ENCODE measurements at regions not wholly inside any gene's neighbourhood (a gene's known extent, or its start where the extent isn't known, plus 50 kb on each side); places are given as distances from the start of the nearest gene placed in this dataset.

GRCh38 chr11:19294444-19294843 lies 53.7 kb upstream of the E2F8 start:
- Mint-ChIP-seq H3K4me3 (no peak overlapping the region), H3K9me3 (no peaks in the 10 kb centered on the region), H3K4me1 (no peaks in the 10 kb centered on the region; the same call in 2 of the 3 replicates), H3K27ac (no peak overlapping the region), H3K36me3 (ENCODE audit: low read depth) (no peaks in the 10 kb centered on the region), H3K27me3 (ENCODE audit: insufficient read depth, low read depth, poor library complexity) (peaks cover 6% of the 10 kb centered on the region)
- H2AFZ ChIP-seq, result no peak overlapping the region
- H3F3A ChIP-seq (replicated peaks; ENCODE audit: low read depth), result no peaks in the 10 kb centered on the region
- no peaks in the 10 kb centered on the region for H3K27me3 ChIP-seq (ENCODE audit: insufficient read depth)
- no peaks in the 10 kb centered on the region for H3K79me2 ChIP-seq (replicated peaks; ENCODE audit: insufficient read depth)
- TF ChIP-seq JUNB (IDR thresholded peaks at IDR 0.05; ENCODE audit: unreplicated experiment), result no peak
- TF ChIP-seq POLR2AphosphoS5 (IDR thresholded peaks at IDR 0.05; ENCODE audit: low read depth), result no peak
- no peak for TF ChIP-seq STAT1 (IDR thresholded peaks at IDR 0.05; ENCODE audit: unreplicated experiment)
- TF ChIP-seq CREB1 (CRISPR knock-in tag; IDR thresholded peaks at IDR 0.05; ENCODE audit: low read depth), result no peak
- no peak for TF ChIP-seq ZNF114 (CRISPR knock-in tag; IDR thresholded peaks at IDR 0.05)
- TF ChIP-seq ZNF462 (CRISPR knock-in tag; IDR thresholded peaks at IDR 0.05), result no peak
- TF ChIP-seq ZNF331 (CRISPR knock-in tag; IDR thresholded peaks at IDR 0.05; ENCODE audit: low read depth), result no peak
- no peak for TF ChIP-seq NANOG (IDR thresholded peaks at IDR 0.05; ENCODE audit: borderline replicate concordance)
- no peak for TF ChIP-seq REST (IDR thresholded peaks at IDR 0.05; ENCODE audit: unreplicated experiment)
- no peak overlapping the region for H3K4me3 ChIP-seq
- H3K4me1 ChIP-seq (ENCODE audit: insufficient read depth), result no peaks in the 10 kb centered on the region
- H4K20me1 ChIP-seq (replicated peaks; ENCODE audit: insufficient read depth), result no peaks in the 10 kb centered on the region
- DNase-seq (ENCODE audit: low spot score) (no peak), ATAC-seq (no peak)
- H3K36me3 ChIP-seq (ENCODE audit: insufficient read depth), result no peaks in the 10 kb centered on the region
- no peak overlapping the region for H3K27ac ChIP-seq (ENCODE audit: low read depth)
- H3K9me2 ChIP-seq (ENCODE audit: insufficient read depth), result peaks cover 5% of the 10 kb centered on the region; the same call in 1 of the 2 replicates
- no peak overlapping the region for H3K4me2 ChIP-seq
